ENCODE measurements at regions not wholly inside any gene's neighbourhood (a gene's known extent, or its start where the extent isn't known, plus 50 kb on each side); places are given as distances from the start of the nearest gene placed in this dataset.

- TF ChIP-seq FOXP1 (CRISPR knock-in tag; IDR thresholded peaks at IDR 0.05; ENCODE audit: borderline replicate concordance) (no peak), CTCF (IDR thresholded peaks at IDR 0.05) (no peak), TEAD4 (CRISPR knock-in tag; IDR thresholded peaks at IDR 0.05) (no peak), RELA (CRISPR knock-in tag; IDR thresholded peaks at IDR 0.05; ENCODE audit: borderline replicate concordance) (no peak), ATF1 (CRISPR knock-in tag; IDR thresholded peaks at IDR 0.05) (no peak), ATF6 (CRISPR knock-in tag; IDR thresholded peaks at IDR 0.05) (no peak), ELF4 (CRISPR knock-in tag; IDR thresholded peaks at IDR 0.05; ENCODE audit: low read depth) (no peak), PRDM15 (CRISPR knock-in tag; IDR thresholded peaks at IDR 0.05) (no peak), NR1H2 (CRISPR knock-in tag; IDR thresholded peaks at IDR 0.05) (no peak), FOXP4 (CRISPR knock-in tag; IDR thresholded peaks at IDR 0.05) (no peak), TEAD1 (CRISPR knock-in tag; IDR thresholded peaks at IDR 0.05) (no peak)
Observed at GRCh38 chr7:131655866-131656265, 99.4 kb upstream of the PODXL start.
